CD4-positive, alpha-beta T cell (primary cell): ENCODE measurements at regions not wholly inside any gene's neighbourhood (a gene's known extent, or its start where the extent isn't known, plus 50 kb on each side); places are given as distances from the start of the nearest gene placed in this dataset.

ENCODE experiments used
- ATAC-seq: fragments of 200-7000 bp; cut with Tn5 transposase; one replicate; pipeline ENCODE4 v1.10.0; 2022; ENCODE audit warnings: mild to moderate bottlenecking; ENCODE audit not compliant: poor library complexity
- CTCF ChIA-PET: fragments of 350-600 bp; sonication (Branson Sonifier 250); formaldehyde crosslinking; loops from one replicate; lab custom pipeline; 2021; ENCODE audit warnings: antibody characterized with exemption, inconsistent platforms; lab: Charles Lee
- POLR2A ChIA-PET: fragments of 350-600 bp; sonication (Branson Sonifier 250); formaldehyde crosslinking; loops from one replicate; lab custom pipeline; 2021; ENCODE audit warnings: antibody characterized with exemption, inconsistent platforms; lab: Charles Lee
- DNase-seq, 14 experiments: peaks; one replicate each; pipeline ENCODE4 v3.0.0-alpha.2; 2013 to 2020; ENCODE audit warnings: mixed read lengths in 2 of 14
- H3K27ac ChIP-seq, 2 donors: one replicate each; pipeline versions ENCODE4 v1.5.1 to v1.7.0; 2013; ENCODE audit warnings: low read length in 2 of 2, low read depth in 1 of 2, mild to moderate bottlenecking in 1 of 2
- H3K27me3 ChIP-seq, 2 experiments: 1 replicate in 1 of 2; 2 replicates in 1 of 2; pipeline versions ENCODE4 v1.6.1 to v1.7.0; 2013; ENCODE audit warnings: low read length in 2 of 2, control low read depth in 1 of 2, mild to moderate bottlenecking in 1 of 2, moderate library complexity in 1 of 2; ENCODE audit not compliant: insufficient read depth in 2 of 2, control insufficient read depth in 1 of 2
- H3K36me3 ChIP-seq: one replicate; pipeline ENCODE4 v1.6.1; 2013; ENCODE audit warnings: low read length, control low read depth; ENCODE audit not compliant: insufficient read depth
- H3K4me1 ChIP-seq: one replicate; pipeline ENCODE4 v1.6.1; 2013; ENCODE audit warnings: low read length, control low read depth; ENCODE audit not compliant: insufficient read depth
- H3K4me3 ChIP-seq: one replicate; pipeline ENCODE4 v1.5.1; 2013; ENCODE audit warnings: mild to moderate bottlenecking, low read length, moderate library complexity
- H3K9me3 ChIP-seq, 2 experiments: 1 replicate in 1 of 2; 2 replicates in 1 of 2; pipeline versions ENCODE4 v1.6.1 to v1.7.0; 2013; ENCODE audit warnings: low read length in 2 of 2, mild to moderate bottlenecking in 2 of 2, control low read depth in 1 of 2, moderate library complexity in 1 of 2; ENCODE audit not compliant: control insufficient read depth in 1 of 2, insufficient read depth in 1 of 2
- H3K27ac Mint-ChIP-seq: one replicate; pipeline ENCODE4 v1.8.0; 2020; ENCODE audit warnings: mixed read lengths
- H3K27me3 Mint-ChIP-seq: one replicate; pipeline ENCODE4 v1.8.0; 2021; ENCODE audit warnings: mixed read lengths
- H3K36me3 Mint-ChIP-seq: one replicate; pipeline ENCODE4 v1.8.0; 2021; ENCODE audit warnings: low read depth, mixed read lengths
- H3K4me1 Mint-ChIP-seq: one replicate; pipeline ENCODE4 v1.8.0; 2021; ENCODE audit warnings: low read depth, mixed read lengths
- H3K4me3 Mint-ChIP-seq: one replicate; pipeline ENCODE4 v1.8.0; 2020; ENCODE audit warnings: mild to moderate bottlenecking, mixed read lengths
- H3K9me3 Mint-ChIP-seq: one replicate; pipeline ENCODE4 v1.8.0; 2020; ENCODE audit warnings: mixed read lengths
- intact Hi-C, 2 experiments: fragments of 100-400 bp; cut with DNase I in 1 of 2; cut with micrococcal nuclease in 1 of 2; formaldehyde crosslinking; loops; one replicate each; pipeline versions ENCODE4 v1.15.1 to v1.9.0; 2023 to 2025; cut with DNase I, micrococcal nuclease
- TF ChIP-seq, protein P1 (sequence below): fragments of 200-600 bp; IDR thresholded peaks from one replicate; pipeline ENCODE4 v1.8.0; 2022; ENCODE audit warnings: antibody characterized with exemption, mild to moderate bottlenecking

DNA sequence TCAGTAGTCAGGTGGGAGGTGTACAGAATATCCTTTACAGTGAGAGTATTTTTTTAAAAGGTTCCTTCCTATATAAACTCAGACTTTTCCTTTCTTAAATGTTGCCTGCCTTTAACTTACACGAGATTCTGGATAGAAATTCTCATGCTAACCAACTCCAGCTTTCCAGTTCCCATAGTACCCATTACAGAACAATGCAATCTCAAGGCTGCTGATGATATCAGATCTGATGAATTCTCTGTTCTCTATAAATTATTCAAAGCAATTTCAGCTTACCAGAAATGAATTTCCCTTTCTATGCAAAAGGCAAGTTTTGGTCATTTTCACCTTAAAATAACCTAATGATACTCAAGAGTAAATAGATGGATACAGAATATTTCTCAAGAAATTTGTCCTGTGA is 90.3 kb downstream of the NUDT12 start:
- DNase-seq (no peak), ATAC-seq (no peak)
- TF ChIP-seq, protein P1, sequence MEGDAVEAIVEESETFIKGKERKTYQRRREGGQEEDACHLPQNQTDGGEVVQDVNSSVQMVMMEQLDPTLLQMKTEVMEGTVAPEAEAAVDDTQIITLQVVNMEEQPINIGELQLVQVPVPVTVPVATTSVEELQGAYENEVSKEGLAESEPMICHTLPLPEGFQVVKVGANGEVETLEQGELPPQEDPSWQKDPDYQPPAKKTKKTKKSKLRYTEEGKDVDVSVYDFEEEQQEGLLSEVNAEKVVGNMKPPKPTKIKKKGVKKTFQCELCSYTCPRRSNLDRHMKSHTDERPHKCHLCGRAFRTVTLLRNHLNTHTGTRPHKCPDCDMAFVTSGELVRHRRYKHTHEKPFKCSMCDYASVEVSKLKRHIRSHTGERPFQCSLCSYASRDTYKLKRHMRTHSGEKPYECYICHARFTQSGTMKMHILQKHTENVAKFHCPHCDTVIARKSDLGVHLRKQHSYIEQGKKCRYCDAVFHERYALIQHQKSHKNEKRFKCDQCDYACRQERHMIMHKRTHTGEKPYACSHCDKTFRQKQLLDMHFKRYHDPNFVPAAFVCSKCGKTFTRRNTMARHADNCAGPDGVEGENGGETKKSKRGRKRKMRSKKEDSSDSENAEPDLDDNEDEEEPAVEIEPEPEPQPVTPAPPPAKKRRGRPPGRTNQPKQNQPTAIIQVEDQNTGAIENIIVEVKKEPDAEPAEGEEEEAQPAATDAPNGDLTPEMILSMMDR = no peak
- Histone ChIP-seq H3K4me3 (no peak overlapping the region), H3K36me3 (no peaks in the 10 kb centered on the region), H3K27ac (no peak overlapping the region), H3K27me3 (peaks cover 0 to 4% of the 10 kb centered on the region in 2 experiments), H3K9me3 (no peaks in the 10 kb centered on the region), H3K4me1 (no peaks in the 10 kb centered on the region)
- ChIA-PET CTCF (no interaction called here), POLR2A (no interaction called here)
- Mint-ChIP-seq H3K36me3 (no peaks in the 10 kb centered on the region), H3K4me1 (no peaks in the 10 kb centered on the region), H3K27me3 (peaks cover 10% of the 10 kb centered on the region), H3K27ac (no peak overlapping the region), H3K9me3 (no peaks in the 10 kb centered on the region), H3K4me3 (no peak overlapping the region)
- intact Hi-C loops = no loop called here

DNA sequence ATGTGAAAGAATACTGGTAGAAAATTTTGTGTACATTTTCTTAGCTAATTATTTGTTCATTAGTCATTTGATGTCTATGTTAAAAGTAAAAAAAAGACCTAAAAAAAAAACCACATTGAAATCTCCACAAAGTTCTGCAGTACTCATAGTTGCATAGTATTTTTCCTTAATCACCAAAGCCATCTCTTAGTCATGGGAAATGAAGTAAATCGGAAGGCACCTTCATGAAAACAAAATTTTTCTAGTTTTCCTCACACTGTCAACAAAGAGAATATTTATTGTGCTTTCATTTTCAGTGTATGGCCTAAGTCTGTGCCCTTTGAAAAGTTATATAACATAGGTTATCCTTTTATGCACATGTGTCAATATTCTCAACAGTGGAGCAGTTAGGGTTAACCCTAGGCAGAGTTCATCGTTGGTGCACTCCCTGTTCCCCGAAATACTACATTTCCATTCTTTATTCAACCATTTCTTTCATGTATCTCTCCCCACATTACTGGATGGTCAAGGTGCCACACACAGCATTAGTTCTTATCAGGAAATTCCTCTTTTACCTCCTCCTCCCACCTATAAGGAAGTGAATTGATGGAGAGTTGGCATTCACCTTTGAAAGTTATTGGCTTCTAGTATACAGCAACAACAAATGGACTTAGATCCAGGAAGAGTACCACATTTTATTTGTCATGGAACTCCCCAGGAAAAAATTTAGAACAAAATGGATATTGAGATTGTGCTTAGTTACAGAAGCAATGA is 93.1 kb downstream of the NUDT12 start:
- TF ChIP-seq, protein P1 = no peak
- peaks cover 5% of the 10 kb centered on the region for H3K27me3 Mint-ChIP-seq
- Histone ChIP-seq H3K4me3 (no peak overlapping the region), H3K27ac (no peak overlapping the region), H3K9me3 (no peaks in the 10 kb centered on the region), H3K27me3 (peaks cover 0 to 4% of the 10 kb centered on the region in 2 experiments), H3K4me1 (no peaks in the 10 kb centered on the region), H3K36me3 (no peaks in the 10 kb centered on the region)
- no peaks in the 10 kb centered on the region for H3K36me3 Mint-ChIP-seq
- H3K9me3 Mint-ChIP-seq = no peaks in the 10 kb centered on the region
- ChIA-PET POLR2A (no interaction called here), CTCF (no interaction called here)
- DNase-seq = no peak
- H3K4me3 Mint-ChIP-seq = no peak overlapping the region
- intact Hi-C loops = no loop called here
- H3K4me1 Mint-ChIP-seq = no peaks in the 10 kb centered on the region
- no peak overlapping the region for H3K27ac Mint-ChIP-seq
- ATAC-seq = no peak

DNA sequence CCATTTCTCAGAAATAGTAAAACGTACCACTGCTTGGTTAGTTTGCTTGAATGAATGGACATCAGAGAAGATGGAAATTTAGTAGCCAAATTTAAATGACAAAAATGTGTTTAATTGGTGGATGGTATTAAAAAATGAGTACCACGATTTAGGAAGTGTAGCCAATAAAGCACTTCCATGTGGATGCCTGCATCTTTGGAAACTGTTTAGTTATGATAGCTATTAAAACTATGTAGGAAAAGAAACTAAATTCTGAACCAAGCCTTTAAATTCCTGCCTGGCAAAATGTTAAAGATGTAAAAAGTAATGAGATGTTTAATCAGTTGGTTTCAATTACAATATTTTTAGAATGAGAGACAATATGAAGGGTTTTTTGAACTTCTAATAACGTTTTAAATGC is 94.8 kb downstream of the NUDT12 start:
- Mint-ChIP-seq H3K27ac (no peak overlapping the region), H3K4me1 (no peaks in the 10 kb centered on the region), H3K27me3 (peaks cover 13% of the 10 kb centered on the region), H3K9me3 (no peaks in the 10 kb centered on the region), H3K36me3 (no peaks in the 10 kb centered on the region), H3K4me3 (no peak overlapping the region)
- Histone ChIP-seq H3K27ac (no peak overlapping the region), H3K36me3 (no peaks in the 10 kb centered on the region), H3K9me3 (no peaks in the 10 kb centered on the region), H3K4me1 (no peaks in the 10 kb centered on the region), H3K4me3 (no peak overlapping the region), H3K27me3 (peaks cover 0 to 4% of the 10 kb centered on the region in 2 experiments)
- POLR2A ChIA-PET = no interaction called here
- ATAC-seq = no peak
- CTCF ChIA-PET = no interaction called here
- DNase-seq = no peak
- TF ChIP-seq, protein P1 = no peak
- intact Hi-C loops = no loop called here
